ENCODE measurements at regions not wholly inside any gene's neighbourhood (a gene's known extent, or its start where the extent isn't known, plus 50 kb on each side); places are given as distances from the start of the nearest gene placed in this dataset.

DNA sequence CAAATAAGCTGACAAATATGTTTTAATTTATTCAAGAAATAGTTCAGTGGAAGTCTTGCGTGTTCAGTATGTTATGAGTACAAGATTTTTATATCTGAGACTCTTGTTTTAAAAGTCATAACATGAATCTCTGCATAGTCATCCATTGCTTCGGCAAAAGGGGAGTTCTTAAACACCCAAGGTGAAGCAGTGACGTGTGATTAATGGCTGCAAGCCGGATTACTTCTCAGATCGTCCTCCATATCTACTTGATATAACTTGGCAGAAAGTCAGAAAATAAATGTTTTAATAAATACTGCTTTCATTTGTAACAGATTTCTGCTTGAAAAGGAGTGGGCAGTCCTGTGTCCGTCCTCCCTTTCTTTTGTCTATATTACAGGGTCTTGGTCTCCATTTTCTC is 64.6 kb upstream of the IL15 start:
- TF ChIP-seq POLR2A (IDR thresholded peaks at IDR 0.05) = no peak
- TF ChIP-seq, protein P1, sequence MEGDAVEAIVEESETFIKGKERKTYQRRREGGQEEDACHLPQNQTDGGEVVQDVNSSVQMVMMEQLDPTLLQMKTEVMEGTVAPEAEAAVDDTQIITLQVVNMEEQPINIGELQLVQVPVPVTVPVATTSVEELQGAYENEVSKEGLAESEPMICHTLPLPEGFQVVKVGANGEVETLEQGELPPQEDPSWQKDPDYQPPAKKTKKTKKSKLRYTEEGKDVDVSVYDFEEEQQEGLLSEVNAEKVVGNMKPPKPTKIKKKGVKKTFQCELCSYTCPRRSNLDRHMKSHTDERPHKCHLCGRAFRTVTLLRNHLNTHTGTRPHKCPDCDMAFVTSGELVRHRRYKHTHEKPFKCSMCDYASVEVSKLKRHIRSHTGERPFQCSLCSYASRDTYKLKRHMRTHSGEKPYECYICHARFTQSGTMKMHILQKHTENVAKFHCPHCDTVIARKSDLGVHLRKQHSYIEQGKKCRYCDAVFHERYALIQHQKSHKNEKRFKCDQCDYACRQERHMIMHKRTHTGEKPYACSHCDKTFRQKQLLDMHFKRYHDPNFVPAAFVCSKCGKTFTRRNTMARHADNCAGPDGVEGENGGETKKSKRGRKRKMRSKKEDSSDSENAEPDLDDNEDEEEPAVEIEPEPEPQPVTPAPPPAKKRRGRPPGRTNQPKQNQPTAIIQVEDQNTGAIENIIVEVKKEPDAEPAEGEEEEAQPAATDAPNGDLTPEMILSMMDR (IDR thresholded peaks at IDR 0.05 in 8 of 11, conservative IDR thresholded peaks at IDR 0.05 in 3 of 11) = no peak
- no peak for TF ChIP-seq POLR2AphosphoS5 (IDR thresholded peaks at IDR 0.05)
